Glutamatergic neuron (in vitro differentiated cells): ENCODE measurements at regions not wholly inside any gene's neighbourhood (a gene's known extent, or its start where the extent isn't known, plus 50 kb on each side); places are given as distances from the start of the nearest gene placed in this dataset.

Source experiments
- DNase-seq: peaks from one replicate; pipeline ENCODE4 v3.0.0; 2022
- H3K27ac Mint-ChIP-seq: one replicate; pipeline ENCODE4 v1.8.0; 2020; ENCODE audit warnings: mild to moderate bottlenecking, mixed read lengths, inconsistent platforms; ENCODE audit not compliant: unreplicated experiment
- H3K27me3 Mint-ChIP-seq: one replicate; pipeline ENCODE4 v1.8.0; 2020; ENCODE audit warnings: mild to moderate bottlenecking, moderate library complexity, mixed read lengths, inconsistent platforms; ENCODE audit not compliant: unreplicated experiment
- H3K36me3 Mint-ChIP-seq: one replicate; pipeline ENCODE4 v1.8.0; 2020; ENCODE audit warnings: mild to moderate bottlenecking, mixed read lengths, inconsistent platforms; ENCODE audit not compliant: unreplicated experiment
- H3K4me1 Mint-ChIP-seq: one replicate; pipeline ENCODE4 v1.8.0; 2020; ENCODE audit warnings: mild to moderate bottlenecking, low read depth, mixed read lengths, inconsistent platforms; ENCODE audit not compliant: unreplicated experiment
- H3K4me3 Mint-ChIP-seq: one replicate; pipeline ENCODE4 v1.8.0; 2020; ENCODE audit warnings: mild to moderate bottlenecking, mixed read lengths, inconsistent platforms; ENCODE audit not compliant: unreplicated experiment
- H3K9me3 Mint-ChIP-seq: one replicate; pipeline ENCODE4 v1.8.0; 2020; ENCODE audit warnings: mild to moderate bottlenecking, moderate library complexity, mixed read lengths, inconsistent platforms; ENCODE audit not compliant: unreplicated experiment
- CTCF ChIP-seq: fragments of 200-600 bp; sonication (generic); IDR thresholded peaks from one replicate; pipeline ENCODE4 v1.5.0; 2021; ENCODE audit not compliant: partially characterized antibody, unreplicated experiment

GRCh38 chr7:91554883-91555282 is 290.6 kb downstream of the FZD1 start:
- Mint-ChIP-seq H3K4me3 (no peak overlapping the region), H3K27me3 (peaks cover 2% of the 10 kb centered on the region), H3K9me3 (peaks cover 1% of the 10 kb centered on the region), H3K36me3 (no peaks in the 10 kb centered on the region), H3K4me1 (peaks cover 10% of the 10 kb centered on the region), H3K27ac (no peak overlapping the region)
- no peak for TF ChIP-seq CTCF
- no peak for DNase-seq

- H3K27ac Mint-ChIP-seq, result no peak overlapping the region
- no peak overlapping the region for H3K4me3 Mint-ChIP-seq
- H3K4me1 Mint-ChIP-seq, result peaks cover 4% of the 10 kb centered on the region
- H3K9me3 Mint-ChIP-seq, result peaks cover 3% of the 10 kb centered on the region
- DNase-seq, result no peak
- no peaks in the 10 kb centered on the region for H3K36me3 Mint-ChIP-seq
- H3K27me3 Mint-ChIP-seq, result peaks cover 1% of the 10 kb centered on the region
- no peak for TF ChIP-seq CTCF
Measured at GRCh38 chr7:91556239-91556638, 292.0 kb downstream of the FZD1 start.

GRCh38 chr7:91556956-91557650 is 292.9 kb downstream of the FZD1 start:
- no peak for TF ChIP-seq CTCF
- no peaks in the 10 kb centered on the region for H3K27me3 Mint-ChIP-seq
- H3K36me3 Mint-ChIP-seq, result no peaks in the 10 kb centered on the region
- H3K4me3 Mint-ChIP-seq, result no peak overlapping the region
- H3K4me1 Mint-ChIP-seq, result no peaks in the 10 kb centered on the region
- DNase-seq, result no peak
- peaks cover 3% of the 10 kb centered on the region for H3K9me3 Mint-ChIP-seq
- no peak overlapping the region for H3K27ac Mint-ChIP-seq

- Mint-ChIP-seq H3K4me3 (no peak overlapping the region), H3K27ac (no peak overlapping the region), H3K9me3 (peaks cover 3% of the 10 kb centered on the region), H3K27me3 (no peaks in the 10 kb centered on the region), H3K4me1 (no peaks in the 10 kb centered on the region), H3K36me3 (no peaks in the 10 kb centered on the region)
- no peak for DNase-seq
- no peak for TF ChIP-seq CTCF
Measured at GRCh38 chr7:91557789-91558404, 293.7 kb downstream of the FZD1 start.

- Mint-ChIP-seq H3K4me3 (no peak overlapping the region), H3K9me3 (peaks cover 3% of the 10 kb centered on the region), H3K36me3 (no peaks in the 10 kb centered on the region), H3K27ac (no peak overlapping the region), H3K27me3 (no peaks in the 10 kb centered on the region), H3K4me1 (no peaks in the 10 kb centered on the region)
- no peak for TF ChIP-seq CTCF
- DNase-seq, result no peak
Measured at GRCh38 chr7:91559947-91560346, 295.7 kb downstream of the FZD1 start.
